ENCODE measurements at regions not wholly inside any gene's neighbourhood (a gene's known extent, or its start where the extent isn't known, plus 50 kb on each side); places are given as distances from the start of the nearest gene placed in this dataset.

DNA sequence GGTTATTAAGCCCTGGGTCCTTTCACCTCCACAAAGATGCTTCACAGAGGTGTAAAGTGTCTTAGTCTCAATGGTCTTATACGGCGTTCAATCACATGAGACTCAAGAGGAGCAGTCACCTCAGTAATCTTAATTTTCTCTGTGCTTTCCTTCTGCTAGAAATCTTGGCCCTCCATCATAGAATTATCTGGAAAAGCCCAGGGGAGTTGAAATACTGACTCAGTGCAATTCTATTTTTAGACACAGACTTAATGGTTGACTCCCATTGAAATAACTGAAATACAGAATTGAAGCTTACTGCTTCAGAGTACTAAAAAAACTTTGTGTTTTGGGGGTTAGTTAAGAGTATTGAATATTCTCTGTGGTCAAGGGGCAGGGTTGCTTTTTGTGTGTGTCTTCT is 94.5 kb upstream of the IL15 start:
- no peak for TF ChIP-seq RFX5 (IDR thresholded peaks at IDR 0.05; ENCODE audit: borderline replicate concordance, low read depth, low read length)
- TF ChIP-seq EZH2 (IDR thresholded peaks at IDR 0.05; ENCODE audit: low read depth, low read length, severe bottlenecking), result no peak
- TF ChIP-seq, protein P1, sequence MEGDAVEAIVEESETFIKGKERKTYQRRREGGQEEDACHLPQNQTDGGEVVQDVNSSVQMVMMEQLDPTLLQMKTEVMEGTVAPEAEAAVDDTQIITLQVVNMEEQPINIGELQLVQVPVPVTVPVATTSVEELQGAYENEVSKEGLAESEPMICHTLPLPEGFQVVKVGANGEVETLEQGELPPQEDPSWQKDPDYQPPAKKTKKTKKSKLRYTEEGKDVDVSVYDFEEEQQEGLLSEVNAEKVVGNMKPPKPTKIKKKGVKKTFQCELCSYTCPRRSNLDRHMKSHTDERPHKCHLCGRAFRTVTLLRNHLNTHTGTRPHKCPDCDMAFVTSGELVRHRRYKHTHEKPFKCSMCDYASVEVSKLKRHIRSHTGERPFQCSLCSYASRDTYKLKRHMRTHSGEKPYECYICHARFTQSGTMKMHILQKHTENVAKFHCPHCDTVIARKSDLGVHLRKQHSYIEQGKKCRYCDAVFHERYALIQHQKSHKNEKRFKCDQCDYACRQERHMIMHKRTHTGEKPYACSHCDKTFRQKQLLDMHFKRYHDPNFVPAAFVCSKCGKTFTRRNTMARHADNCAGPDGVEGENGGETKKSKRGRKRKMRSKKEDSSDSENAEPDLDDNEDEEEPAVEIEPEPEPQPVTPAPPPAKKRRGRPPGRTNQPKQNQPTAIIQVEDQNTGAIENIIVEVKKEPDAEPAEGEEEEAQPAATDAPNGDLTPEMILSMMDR (IDR thresholded peaks at IDR 0.05; ENCODE audit: control extremely low read depth in 1 of 3, insufficient read depth in 1 of 3, low read depth in 1 of 3, low read length in 3 of 3), result no peak
- TF ChIP-seq NRF1 (IDR thresholded peaks at IDR 0.05; ENCODE audit: low read depth, low read length), result no peak
- no peak for TF ChIP-seq ZNF274 (IDR thresholded peaks at IDR 0.05; ENCODE audit: borderline replicate concordance, extremely low read depth, low read length)
- no peak for TF ChIP-seq SUZ12 (IDR thresholded peaks at IDR 0.05; ENCODE audit: low read length)
- no peak for TF ChIP-seq FOSL1 (IDR thresholded peaks at IDR 0.05; ENCODE audit: insufficient read depth, low read depth, low read length)
- no peak for TF ChIP-seq POLR2AphosphoS5 (IDR thresholded peaks at IDR 0.05; ENCODE audit: low read depth, low read length)

All from H1 (cell line).